ENCODE measurements at regions not wholly inside any gene's neighbourhood (a gene's known extent, or its start where the extent isn't known, plus 50 kb on each side); places are given as distances from the start of the nearest gene placed in this dataset.

GRCh38 chr3:25038271-25038670 is 389.8 kb upstream of the RARB start:
- TF ChIP-seq, protein P1, sequence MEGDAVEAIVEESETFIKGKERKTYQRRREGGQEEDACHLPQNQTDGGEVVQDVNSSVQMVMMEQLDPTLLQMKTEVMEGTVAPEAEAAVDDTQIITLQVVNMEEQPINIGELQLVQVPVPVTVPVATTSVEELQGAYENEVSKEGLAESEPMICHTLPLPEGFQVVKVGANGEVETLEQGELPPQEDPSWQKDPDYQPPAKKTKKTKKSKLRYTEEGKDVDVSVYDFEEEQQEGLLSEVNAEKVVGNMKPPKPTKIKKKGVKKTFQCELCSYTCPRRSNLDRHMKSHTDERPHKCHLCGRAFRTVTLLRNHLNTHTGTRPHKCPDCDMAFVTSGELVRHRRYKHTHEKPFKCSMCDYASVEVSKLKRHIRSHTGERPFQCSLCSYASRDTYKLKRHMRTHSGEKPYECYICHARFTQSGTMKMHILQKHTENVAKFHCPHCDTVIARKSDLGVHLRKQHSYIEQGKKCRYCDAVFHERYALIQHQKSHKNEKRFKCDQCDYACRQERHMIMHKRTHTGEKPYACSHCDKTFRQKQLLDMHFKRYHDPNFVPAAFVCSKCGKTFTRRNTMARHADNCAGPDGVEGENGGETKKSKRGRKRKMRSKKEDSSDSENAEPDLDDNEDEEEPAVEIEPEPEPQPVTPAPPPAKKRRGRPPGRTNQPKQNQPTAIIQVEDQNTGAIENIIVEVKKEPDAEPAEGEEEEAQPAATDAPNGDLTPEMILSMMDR (conservative IDR thresholded peaks at IDR 0.05): no peak
- no peak for TF ChIP-seq ZFX (IDR thresholded peaks at IDR 0.05)

Measured in C4-2B (cell line).